Ishikawa (cell line): ENCODE measurements at regions not wholly inside any gene's neighbourhood (a gene's known extent, or its start where the extent isn't known, plus 50 kb on each side); places are given as distances from the start of the nearest gene placed in this dataset.

Experiments used
- CEBPB ChIP-seq: IDR thresholded peaks from 2 replicates; pipeline ENCODE4 v1.6.1; 2012
- CREB1 ChIP-seq: IDR thresholded peaks from 2 replicates; pipeline ENCODE4 v1.6.1; 2012; ENCODE audit warnings: low read depth
- EGR1 ChIP-seq: IDR thresholded peaks from 2 replicates; pipeline ENCODE4 v1.6.1; 2012
- EP300 ChIP-seq: IDR thresholded peaks from 2 replicates; pipeline ENCODE4 v1.6.1; 2012; ENCODE audit warnings: borderline replicate concordance
- FOXM1 ChIP-seq: IDR thresholded peaks from 2 replicates; pipeline ENCODE4 v1.6.1; 2012; ENCODE audit warnings: low read depth, borderline replicate concordance
- MAX ChIP-seq: IDR thresholded peaks from 2 replicates; pipeline ENCODE4 v1.6.1; 2012
- NFIC ChIP-seq: IDR thresholded peaks from 2 replicates; pipeline ENCODE4 v1.6.1; 2012
- RAD21 ChIP-seq: IDR thresholded peaks from 2 replicates; pipeline ENCODE4 v1.6.1; 2012; ENCODE audit warnings: low read depth
- REST ChIP-seq: IDR thresholded peaks from 2 replicates; pipeline ENCODE4 v1.6.1; 2012; ENCODE audit warnings: low read depth, mild to moderate bottlenecking
- TAF1 ChIP-seq: IDR thresholded peaks from 2 replicates; pipeline ENCODE4 v1.6.1; 2012; ENCODE audit warnings: low read depth, mild to moderate bottlenecking
- TCF12 ChIP-seq: IDR thresholded peaks from 2 replicates; pipeline ENCODE4 v1.6.1; 2012; ENCODE audit warnings: low read depth
- TEAD4 ChIP-seq: IDR thresholded peaks from 2 replicates; pipeline ENCODE4 v1.6.1; 2012
- USF1 ChIP-seq: IDR thresholded peaks from 2 replicates; pipeline ENCODE4 v1.6.1; 2012
- YY1 ChIP-seq: IDR thresholded peaks from 2 replicates; pipeline ENCODE4 v1.6.1; 2012; ENCODE audit warnings: low read depth
- ZBTB7A ChIP-seq: IDR thresholded peaks from 2 replicates; pipeline ENCODE4 v1.6.1; 2012; ENCODE audit warnings: low read depth

GRCh38 chr3:95775486-95776094 lies 1038.8 kb upstream of the EPHA6 start:
- TF ChIP-seq TEAD4, result no peak
- no peak for TF ChIP-seq USF1
- no peak for TF ChIP-seq FOXM1
- TF ChIP-seq YY1, result no peak
- no peak for TF ChIP-seq EP300
- TF ChIP-seq NFIC, result no peak
- no peak for TF ChIP-seq REST
- TF ChIP-seq EGR1, result no peak
- no peak for TF ChIP-seq ZBTB7A
- no peak for TF ChIP-seq MAX
- TF ChIP-seq TAF1, result no peak
- TF ChIP-seq TCF12, result no peak
- TF ChIP-seq CEBPB, result no peak
- TF ChIP-seq CREB1, result no peak
- TF ChIP-seq RAD21, result no peak

- TF ChIP-seq MAX (no peak), ZBTB7A (no peak), EGR1 (no peak), REST (no peak), CREB1 (no peak), TEAD4 (no peak), FOXM1 (no peak), YY1 (no peak), EP300 (no peak), RAD21 (no peak), TAF1 (no peak), CEBPB (no peak), USF1 (no peak)
These were observed 1032.8 kb upstream of the EPHA6 start for GRCh38 chr3:95781598-95781997.

DNA sequence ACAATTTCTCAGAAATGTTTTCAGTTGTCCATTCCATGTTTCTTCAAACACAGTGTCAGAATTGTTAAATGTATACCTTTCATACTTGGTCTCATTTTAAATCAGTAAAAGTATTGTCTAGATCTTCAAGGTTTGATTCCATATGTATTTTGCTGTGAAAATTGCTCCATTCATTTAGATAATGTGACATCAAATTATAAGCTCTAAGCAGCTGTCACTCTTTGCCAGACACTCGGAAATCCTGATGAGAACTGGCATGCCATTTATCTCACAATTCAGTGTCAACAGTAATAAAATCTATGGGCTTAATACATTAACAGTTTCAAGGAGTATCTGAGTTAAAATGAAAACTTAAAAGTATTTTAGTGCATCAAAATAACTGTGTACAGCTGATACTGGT lies 1025.3 kb upstream of the EPHA6 start:
- TF ChIP-seq EP300 (no peak), REST (no peak), NFIC (no peak), MAX (no peak), ZBTB7A (no peak), RAD21 (no peak)

DNA sequence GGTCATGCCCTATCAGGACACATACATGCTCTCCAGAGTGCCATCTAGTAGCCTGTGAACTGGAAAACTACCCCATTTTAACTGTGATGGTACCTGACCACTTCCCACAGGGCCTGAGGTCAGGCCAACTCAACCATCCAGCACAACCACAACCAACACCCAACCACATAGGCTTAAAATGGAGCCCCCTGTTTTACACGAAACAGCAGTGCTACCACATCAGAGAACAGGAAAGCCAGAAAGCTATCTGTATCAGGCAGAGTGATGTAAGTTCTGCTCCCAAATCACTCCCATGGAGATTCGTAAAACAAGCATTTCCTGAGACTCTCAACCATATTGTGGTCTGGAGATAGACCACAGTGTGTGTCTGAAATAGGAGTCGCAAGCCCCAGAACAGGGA lies 1017.3 kb upstream of the EPHA6 start:
- TF ChIP-seq ZBTB7A, result no peak
- TF ChIP-seq FOXM1, result no peak
- no peak for TF ChIP-seq CREB1
- no peak for TF ChIP-seq TAF1
- no peak for TF ChIP-seq YY1
- no peak for TF ChIP-seq RAD21
- no peak for TF ChIP-seq CEBPB
- TF ChIP-seq MAX, result no peak
- no peak for TF ChIP-seq REST
- TF ChIP-seq TEAD4, result no peak
- no peak for TF ChIP-seq TCF12
- TF ChIP-seq USF1, result no peak
- TF ChIP-seq EGR1, result no peak
- TF ChIP-seq EP300, result no peak
- no peak for TF ChIP-seq NFIC
